NCI-H2196 treated with DMSO at 0.1 percent for 48 hours (cell line): ENCODE measurements at regions not wholly inside any gene's neighbourhood (a gene's known extent, or its start where the extent isn't known, plus 50 kb on each side); places are given as distances from the start of the nearest gene placed in this dataset.
"Not testable (repeated sequence)": the region's sequence is repeated elsewhere in the genome, so short reads cannot be mapped to it uniquely, and the experiment has no call there.

Experiments
- DNase-seq: peaks from one replicate; lab custom pipeline; 2025; ENCODE audit not compliant: unreplicated experiment; lab: John Stamatoyannopoulos, UW

- no peak for DNase-seq
These were observed 61.2 kb upstream of the MRPS9 start for GRCh38 chr2:104976603-104977120.

GRCh38 chr2:104977958-104978357 is 59.9 kb upstream of the MRPS9 start:
- DNase-seq = no peak

GRCh38 chr2:104979786-104980185 is 58.1 kb upstream of the MRPS9 start:
- not testable (repeated sequence) for DNase-seq

- no peak for DNase-seq
These were observed 55.8 kb upstream of the MRPS9 start for GRCh38 chr2:104982111-104982510.
